T-cell (primary cell): ENCODE measurements at regions not wholly inside any gene's neighbourhood (a gene's known extent, or its start where the extent isn't known, plus 50 kb on each side); places are given as distances from the start of the nearest gene placed in this dataset.

ENCODE experiments used
- ATAC-seq, 4 experiments: fragments of 200-7000 bp in 3 of 4; fragments of 150-1000 bp in 1 of 4; cut with Tn5 transposase; replicated peaks in 1 of 4; 1 replicate in 3 of 4; 2 replicates in 1 of 4; pipeline ENCODE4 v1.10.0; 2021; ENCODE audit warnings: moderate library complexity in 3 of 4, mild to moderate bottlenecking in 2 of 4, moderate number of reproducible peaks in 1 of 4
- CTCF ChIA-PET, 2 donors: fragments of 300-600 bp; sonication (Branson Sonifier 250); formaldehyde crosslinking; loops; one replicate each; lab custom pipeline; 2022; ENCODE audit warnings: antibody characterized with exemption in 2 of 2; lab: Charles Lee
- POLR2A ChIA-PET, 2 donors: fragments of 300-600 bp; sonication (Branson Sonifier 250); formaldehyde crosslinking; loops; one replicate each; lab custom pipeline; 2022; ENCODE audit warnings: antibody characterized with exemption in 2 of 2; lab: Charles Lee
- DNase-seq, 35 experiments: peaks; one replicate each; pipeline versions ENCODE4 v3.0.0 to v3.0.0-alpha.2; 2013 to 2023
- H3K27ac ChIP-seq: one replicate; pipeline ENCODE4 v1.5.1; 2013; ENCODE audit warnings: low read length
- H3K27me3 ChIP-seq, 2 experiments: replicated peaks in 1 of 2; 1 replicate in 1 of 2; 2 replicates in 1 of 2; pipeline versions ENCODE4 v1.6.1 to v1.7.0; 2013; ENCODE audit warnings: low read length in 1 of 2, mixed read lengths in 1 of 2; ENCODE audit not compliant: control insufficient read depth in 2 of 2, insufficient read depth in 2 of 2; ENCODE audit errors: extremely low read depth in 1 of 2
- H3K36me3 ChIP-seq, 2 donors: 1 replicate in 1 of 2; 2 replicates in 1 of 2; pipeline versions ENCODE4 v1.6.1 to v1.7.0; 2013; ENCODE audit warnings: low read length in 1 of 2; ENCODE audit not compliant: control insufficient read depth in 2 of 2, insufficient read depth in 1 of 2; ENCODE audit errors: extremely low read depth in 1 of 2
- H3K4me1 ChIP-seq, 2 experiments: 1 replicate in 1 of 2; 2 replicates in 1 of 2; pipeline versions ENCODE4 v1.6.1 to v1.7.0; 2013; ENCODE audit warnings: low read length in 2 of 2, mixed read lengths in 1 of 2; ENCODE audit not compliant: insufficient read depth in 2 of 2, control insufficient read depth in 1 of 2; ENCODE audit errors: extremely low read depth in 1 of 2
- H3K4me3 ChIP-seq, 2 donors: 1 replicate in 1 of 2; 2 replicates in 1 of 2; pipeline versions ENCODE4 v1.5.1 to v1.7.0; 2013; ENCODE audit warnings: mild to moderate bottlenecking in 2 of 2, low read length in 1 of 2, moderate library complexity in 1 of 2; ENCODE audit not compliant: control insufficient read depth in 1 of 2; ENCODE audit errors: extremely low read depth in 1 of 2
- H3K9me3 ChIP-seq: 2 replicates; pipeline ENCODE4 v1.7.0; 2013
- H3K27ac Mint-ChIP-seq, 2 donors: one replicate each; pipeline ENCODE4 v1.8.0; 2020 to 2021; ENCODE audit warnings: mild to moderate bottlenecking in 2 of 2, mixed read lengths in 2 of 2
- H3K27me3 Mint-ChIP-seq, 2 donors: one replicate each; pipeline ENCODE4 v1.8.0; 2021 to 2022; ENCODE audit warnings: mixed read lengths in 2 of 2
- H3K36me3 Mint-ChIP-seq: one replicate; pipeline ENCODE4 v1.8.0; 2021; ENCODE audit warnings: mixed read lengths
- H3K4me1 Mint-ChIP-seq, 3 donors: one replicate each; pipeline ENCODE4 v1.8.0; 2020 to 2022; ENCODE audit warnings: mixed read lengths in 3 of 3, mild to moderate bottlenecking in 1 of 3
- H3K4me3 Mint-ChIP-seq, 3 donors: one replicate each; pipeline ENCODE4 v1.8.0; 2020 to 2022; ENCODE audit warnings: mild to moderate bottlenecking in 3 of 3, mixed read lengths in 3 of 3, moderate library complexity in 3 of 3
- H3K9me3 Mint-ChIP-seq, 3 donors: one replicate each; pipeline ENCODE4 v1.8.0; 2020 to 2022; ENCODE audit warnings: mixed read lengths in 3 of 3
- WGBS: methylation state at CpG from one replicate; pipeline ENCODE4 v1.1.5; 2013; ENCODE audit warnings: missing lambda C conversion rate; ENCODE audit not compliant: insufficient coverage; 5-methylcytosine and 5-hydroxymethylcytosine counted together

GRCh38 chr4:77344001-77344400 is 187.0 kb downstream of the CCNG2 start:
- CTCF ChIA-PET: no interaction called here
- no peaks in the 10 kb centered on the region for H3K27me3 ChIP-seq
- POLR2A ChIA-PET: no interaction called here
- no peaks in the 10 kb centered on the region for H3K36me3 ChIP-seq
- Mint-ChIP-seq H3K9me3 (peaks cover 10 to 16% (median 15%) of the 10 kb centered on the region in 3 donors), H3K4me1 (no peaks in the 10 kb centered on the region), H3K27me3 (peaks cover 15 to 32% of the 10 kb centered on the region in 2 donors), H3K27ac (no peak overlapping the region), H3K36me3 (no peaks in the 10 kb centered on the region), H3K4me3 (no peak overlapping the region)
- DNase-seq: no peak
- no peak for ATAC-seq
- no peaks in the 10 kb centered on the region for H3K4me1 ChIP-seq
- WGBS: no CpG with 5 or more reads among the region's 1 CpG
- no peaks in the 10 kb centered on the region for H3K9me3 ChIP-seq
- no peak overlapping the region for H3K27ac ChIP-seq
- H3K4me3 ChIP-seq: no peak overlapping the region

GRCh38 chr4:77344784-77345183 is 187.8 kb downstream of the CCNG2 start:
- DNase-seq (no peak), ATAC-seq (no peak)
- ChIA-PET CTCF (no interaction called here), POLR2A (no interaction called here)
- Mint-ChIP-seq H3K4me1 (no peaks in the 10 kb centered on the region), H3K4me3 (no peak overlapping the region), H3K27me3 (peaks cover 15 to 27% of the 10 kb centered on the region in 2 donors), H3K36me3 (no peaks in the 10 kb centered on the region), H3K27ac (no peak overlapping the region), H3K9me3 (peaks cover 10 to 16% (median 15%) of the 10 kb centered on the region in 3 donors)
- Histone ChIP-seq H3K4me1 (no peaks in the 10 kb centered on the region), H3K36me3 (no peaks in the 10 kb centered on the region), H3K9me3 (no peaks in the 10 kb centered on the region), H3K4me3 (no peak overlapping the region), H3K27ac (no peak overlapping the region), H3K27me3 (no peaks in the 10 kb centered on the region)
- no CpG with 5 or more reads among the region's 1 CpG for WGBS

GRCh38 chr4:77347351-77347966 is 190.5 kb downstream of the CCNG2 start:
- Mint-ChIP-seq H3K4me1 (no peaks in the 10 kb centered on the region), H3K4me3 (no peak overlapping the region), H3K9me3 (peaks cover 0 to 5% (median 3%) of the 10 kb centered on the region in 3 donors), H3K36me3 (no peaks in the 10 kb centered on the region), H3K27ac (no peak overlapping the region), H3K27me3 (peaks cover 13 to 20% of the 10 kb centered on the region in 2 donors)
- H3K27ac ChIP-seq: no peak overlapping the region
- H3K4me3 ChIP-seq: no peak overlapping the region
- H3K9me3 ChIP-seq: no peaks in the 10 kb centered on the region
- WGBS: no CpG with 5 or more reads among the region's 5 CpGs
- DNase-seq (no peak), ATAC-seq (no peak)
- H3K27me3 ChIP-seq: no peaks in the 10 kb centered on the region
- CTCF ChIA-PET: interaction anchor here in 1 of 2 donors (1.4 kb wide), 1 partner anchor 10 kb away, joined by 4 read pairs; no protein-coding TSS in a partner anchor
- H3K4me1 ChIP-seq: no peaks in the 10 kb centered on the region
- no peaks in the 10 kb centered on the region for H3K36me3 ChIP-seq
- POLR2A ChIA-PET: no interaction called here

GRCh38 chr4:77348815-77349214 is 191.8 kb downstream of the CCNG2 start:
- ATAC-seq: no peak
- no peak overlapping the region for H3K27ac Mint-ChIP-seq
- Histone ChIP-seq H3K4me1 (no peaks in the 10 kb centered on the region), H3K4me3 (no peak overlapping the region), H3K9me3 (no peaks in the 10 kb centered on the region), H3K36me3 (no peaks in the 10 kb centered on the region), H3K27me3 (no peaks in the 10 kb centered on the region), H3K27ac (no peak overlapping the region)
- no peaks in the 10 kb centered on the region for H3K9me3 Mint-ChIP-seq
- H3K4me1 Mint-ChIP-seq: no peaks in the 10 kb centered on the region
- CTCF ChIA-PET: interaction anchor here in 1 of 2 donors (0.6 kb wide), 1 partner anchor 1333 kb away, joined by 3 read pairs; no protein-coding TSS in a partner anchor
- H3K36me3 Mint-ChIP-seq: no peaks in the 10 kb centered on the region
- POLR2A ChIA-PET: no interaction called here
- no peak overlapping the region for H3K4me3 Mint-ChIP-seq
- no peak for DNase-seq
- peaks cover 13 to 17% of the 10 kb centered on the region in 2 donors for H3K27me3 Mint-ChIP-seq

- Mint-ChIP-seq H3K36me3 (no peaks in the 10 kb centered on the region), H3K4me1 (no peaks in the 10 kb centered on the region), H3K9me3 (no peaks in the 10 kb centered on the region), H3K27me3 (peaks cover 13 to 14% of the 10 kb centered on the region in 2 donors), H3K27ac (no peak overlapping the region), H3K4me3 (no peak overlapping the region)
- WGBS: no CpG with 5 or more reads among the region's 3 CpGs
- H3K4me3 ChIP-seq: no peak overlapping the region
- CTCF ChIA-PET: no interaction called here
- POLR2A ChIA-PET: no interaction called here
- no peaks in the 10 kb centered on the region for H3K36me3 ChIP-seq
- no peaks in the 10 kb centered on the region for H3K4me1 ChIP-seq
- no peaks in the 10 kb centered on the region for H3K9me3 ChIP-seq
- no peak for ATAC-seq
- H3K27me3 ChIP-seq: no peaks in the 10 kb centered on the region
- no peak overlapping the region for H3K27ac ChIP-seq
- DNase-seq: no peak
Measured at GRCh38 chr4:77349364-77349763, 192.4 kb downstream of the CCNG2 start.

GRCh38 chr4:77349796-77350195 is 192.8 kb downstream of the CCNG2 start:
- Mint-ChIP-seq H3K27me3 (peaks cover 13 to 14% of the 10 kb centered on the region in 2 donors), H3K4me1 (no peaks in the 10 kb centered on the region), H3K27ac (no peak overlapping the region), H3K9me3 (no peaks in the 10 kb centered on the region), H3K4me3 (no peak overlapping the region), H3K36me3 (no peaks in the 10 kb centered on the region)
- Histone ChIP-seq H3K27me3 (no peaks in the 10 kb centered on the region), H3K27ac (no peak overlapping the region), H3K4me3 (no peak overlapping the region), H3K4me1 (no peaks in the 10 kb centered on the region), H3K9me3 (no peaks in the 10 kb centered on the region), H3K36me3 (no peaks in the 10 kb centered on the region)
- no peak for ATAC-seq
- ChIA-PET POLR2A (no interaction called here), CTCF (no interaction called here)
- DNase-seq: no peak
- 86% methylated on average over 1 of the region's 1 CpG for WGBS
